ENCODE measurements at regions not wholly inside any gene's neighbourhood (a gene's known extent, or its start where the extent isn't known, plus 50 kb on each side); places are given as distances from the start of the nearest gene placed in this dataset.
"Not testable (repeated sequence)": the region's sequence is repeated elsewhere in the genome, so short reads cannot be mapped to it uniquely, and the experiment has no call there.

DNA sequence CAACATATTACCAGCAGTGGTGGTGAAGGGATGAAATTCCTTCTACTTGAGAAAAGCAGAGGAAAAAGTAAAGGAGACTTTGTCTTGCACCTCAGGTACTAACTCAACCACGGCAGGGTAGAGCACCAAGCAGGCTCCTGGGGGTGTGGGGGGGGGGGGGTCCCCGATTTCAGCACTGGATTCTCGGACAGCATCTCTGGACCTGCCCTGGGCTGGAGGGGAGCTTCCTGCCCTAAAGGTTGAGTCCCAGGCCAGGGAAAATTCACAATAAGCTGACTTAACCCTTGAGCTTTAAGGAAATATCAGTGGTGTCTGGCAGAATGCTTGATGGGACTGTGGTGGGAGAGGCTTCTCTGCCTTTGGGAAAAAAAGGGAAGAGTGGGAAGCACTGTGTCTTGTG, 233.2 kb upstream of the CXADR start:
- Mint-ChIP-seq H3K36me3 (ENCODE audit: low read depth) (peaks cover 9% of the 10 kb centered on the region), H3K27ac (no peak overlapping the region), H3K27me3 (ENCODE audit: insufficient read depth) (no peaks in the 10 kb centered on the region; the same call in 1 of the 2 replicates), H3K4me1 (ENCODE audit: low read depth) (no peaks in the 10 kb centered on the region), H3K4me3 (no peak overlapping the region), H3K9me3 (peaks cover 48% of the 10 kb centered on the region)
- TF ChIP-seq CTCF (IDR thresholded peaks at IDR 0.05): no peak
- no peak for DNase-seq

- H3K36me3 Mint-ChIP-seq (ENCODE audit: low read depth); H3K4me3 Mint-ChIP-seq; H3K4me1 Mint-ChIP-seq (ENCODE audit: low read depth); DNase-seq; H3K27ac Mint-ChIP-seq; H3K27me3 Mint-ChIP-seq (ENCODE audit: insufficient read depth): not testable (repeated sequence)
- H3K9me3 Mint-ChIP-seq: peaks cover 37% of the 10 kb centered on the region
Measured at GRCh38 chr21:17293016-17293562, 219.8 kb upstream of the CXADR start.

- Mint-ChIP-seq H3K4me1 (ENCODE audit: low read depth) (no peaks in the 10 kb centered on the region), H3K4me3 (no peak overlapping the region), H3K27ac (no peak overlapping the region), H3K9me3 (peaks cover 41% of the 10 kb centered on the region), H3K36me3 (ENCODE audit: low read depth) (no peaks in the 10 kb centered on the region), H3K27me3 (ENCODE audit: insufficient read depth) (no peaks in the 10 kb centered on the region; the same call in 1 of the 2 replicates)
- no peak for TF ChIP-seq CTCF (IDR thresholded peaks at IDR 0.05)
- DNase-seq: no peak
Measured at GRCh38 chr21:17295997-17296396, 216.8 kb upstream of the CXADR start.

- peaks cover 46% of the 10 kb centered on the region for H3K9me3 Mint-ChIP-seq
- H3K4me3 Mint-ChIP-seq; H3K36me3 Mint-ChIP-seq (ENCODE audit: low read depth); H3K4me1 Mint-ChIP-seq (ENCODE audit: low read depth); DNase-seq; H3K27ac Mint-ChIP-seq; H3K27me3 Mint-ChIP-seq (ENCODE audit: insufficient read depth): not testable (repeated sequence)
Measured at GRCh38 chr21:17299576-17299975, 213.3 kb upstream of the CXADR start.

- not testable (repeated sequence) for H3K4me1 Mint-ChIP-seq (ENCODE audit: low read depth); H3K4me3 Mint-ChIP-seq; H3K27me3 Mint-ChIP-seq (ENCODE audit: insufficient read depth); DNase-seq; H3K36me3 Mint-ChIP-seq (ENCODE audit: low read depth); H3K27ac Mint-ChIP-seq
- H3K9me3 Mint-ChIP-seq: peaks cover 38% of the 10 kb centered on the region
Measured at GRCh38 chr21:17327715-17328114, 185.1 kb upstream of the CXADR start.

DNA sequence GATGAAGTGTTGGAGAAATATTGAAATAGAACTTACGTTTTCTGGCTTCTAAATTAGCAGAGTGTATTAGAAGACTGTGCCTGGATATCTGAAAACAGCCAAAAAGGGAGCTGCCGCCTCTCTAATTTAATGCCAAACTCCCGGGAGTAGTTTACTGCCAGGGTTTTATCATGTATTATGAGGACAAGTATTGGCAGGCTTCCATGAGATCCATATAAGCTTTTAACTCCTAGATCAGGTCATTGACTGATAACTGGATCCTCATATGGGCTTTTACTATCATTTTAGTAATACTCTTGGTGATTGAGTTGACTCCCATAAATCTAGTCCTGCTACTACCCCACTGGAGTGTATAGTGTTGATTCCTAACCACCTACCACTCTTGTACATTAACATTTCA, 178.4 kb upstream of the CXADR start:
- Mint-ChIP-seq H3K27me3 (ENCODE audit: insufficient read depth) (no peaks in the 10 kb centered on the region), H3K9me3 (no peaks in the 10 kb centered on the region; the same call in 1 of the 2 replicates), H3K4me3 (no peak overlapping the region), H3K4me1 (ENCODE audit: low read depth) (no peaks in the 10 kb centered on the region), H3K27ac (no peak overlapping the region), H3K36me3 (ENCODE audit: low read depth) (no peaks in the 10 kb centered on the region)
- no peak for DNase-seq
- TF ChIP-seq CTCF (IDR thresholded peaks at IDR 0.05): no peak

DNA sequence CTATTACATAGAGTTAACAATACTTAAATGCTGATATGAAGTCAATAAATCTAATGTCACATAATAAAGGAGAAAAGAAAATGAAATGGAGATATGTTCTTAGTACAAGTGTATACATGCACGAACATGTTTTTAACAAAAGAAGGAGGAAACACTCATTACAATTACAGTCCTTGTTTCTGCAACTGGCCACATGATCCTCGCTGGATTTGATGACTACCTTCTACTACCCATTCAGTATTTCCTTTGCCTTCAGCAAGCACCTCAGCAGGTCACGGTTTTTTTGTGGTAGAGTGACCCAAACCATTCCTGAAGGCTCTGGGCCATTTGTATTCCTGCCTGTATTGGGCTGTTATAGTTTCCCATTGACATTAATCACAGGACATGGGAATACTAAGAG, 172.8 kb upstream of the CXADR start:
- no peak overlapping the region for H3K27ac Mint-ChIP-seq
- H3K4me3 Mint-ChIP-seq: no peak overlapping the region
- no peaks in the 10 kb centered on the region for H3K4me1 Mint-ChIP-seq (ENCODE audit: low read depth)
- peaks cover 29% of the 10 kb centered on the region for H3K9me3 Mint-ChIP-seq
- TF ChIP-seq CTCF (IDR thresholded peaks at IDR 0.05): no peak
- H3K27me3 Mint-ChIP-seq (ENCODE audit: insufficient read depth): peaks cover 2% of the 10 kb centered on the region; the same call in 1 of the 2 replicates
- H3K36me3 Mint-ChIP-seq (ENCODE audit: low read depth): no peaks in the 10 kb centered on the region
- DNase-seq: no peak

All from HFFc6 (cell line).